A673 (cell line): ENCODE measurements at regions not wholly inside any gene's neighbourhood (a gene's known extent, or its start where the extent isn't known, plus 50 kb on each side); places are given as distances from the start of the nearest gene placed in this dataset.
"Not testable (repeated sequence)": the region's sequence is repeated elsewhere in the genome, so short reads cannot be mapped to it uniquely, and the experiment has no call there.

Source experiments
- BruUV-seq: library from RNA; stranded (reverse); fragments of 400-500 nt; replicated peaks from 2 replicates; lab custom pipeline; 2021; lab: Mats Ljungman, UMichigan
- CTCF ChIA-PET: fragments of 300-600 bp; sonication (Branson Sonifier 250); formaldehyde crosslinking; loops from one replicate; lab custom pipeline; 2022; ENCODE audit warnings: antibody characterized with exemption; lab: Charles Lee
- POLR2A ChIA-PET: fragments of 300-600 bp; sonication (Branson Sonifier 250); formaldehyde crosslinking; loops from one replicate; lab custom pipeline; 2022; ENCODE audit warnings: antibody characterized with exemption; ENCODE audit not compliant: low non-redundant PET; lab: Charles Lee
- DNase-seq: peaks from one replicate; pipeline ENCODE4 v3.0.0-alpha.2; 2015; ENCODE audit warnings: low spot score
- H3K27ac ChIP-seq: fragments of 200-600 bp; sonication (generic); 2 replicates; pipeline ENCODE4 v1.5.1; 2016; ENCODE audit warnings: mixed run types, low read depth, mild to moderate bottlenecking, mixed read lengths, antibody characterized with exemption, low read length; ENCODE audit not compliant: poor library complexity, severe bottlenecking
- H3K27me3 ChIP-seq: fragments of 200-600 bp; sonication (generic); replicated peaks from 2 replicates; pipeline ENCODE4 v1.6.1; 2017; ENCODE audit warnings: mixed run types, low read depth, mild to moderate bottlenecking, mixed read lengths, antibody characterized with exemption, low read length; ENCODE audit not compliant: insufficient read depth, poor library complexity
- H3K36me3 ChIP-seq: fragments of 200-600 bp; sonication (generic); 2 replicates; pipeline ENCODE4 v1.6.1; 2016; ENCODE audit warnings: mixed run types, mild to moderate bottlenecking, mixed read lengths, antibody characterized with exemption, low read length; ENCODE audit not compliant: insufficient read depth, poor library complexity, severe bottlenecking
- H3K4me1 ChIP-seq: fragments of 200-600 bp; sonication (generic); 2 replicates; pipeline ENCODE4 v1.6.1; 2017; ENCODE audit warnings: mixed run types, mild to moderate bottlenecking, mixed read lengths, antibody characterized with exemption, low read length; ENCODE audit not compliant: insufficient read depth, poor library complexity, severe bottlenecking
- H3K4me3 ChIP-seq: fragments of 200-600 bp; sonication (generic); 2 replicates; pipeline ENCODE4 v1.5.1; 2016; ENCODE audit warnings: low read depth, mixed run types, mild to moderate bottlenecking, mixed read lengths, low read length; ENCODE audit not compliant: poor library complexity, severe bottlenecking
- H3K9me3 ChIP-seq: fragments of 200-600 bp; sonication (generic); 2 replicates; pipeline ENCODE4 v1.6.1; 2016; ENCODE audit warnings: mixed run types, low read depth, mild to moderate bottlenecking, mixed read lengths, antibody characterized with exemption, low read length; ENCODE audit not compliant: poor library complexity, severe bottlenecking
- CTCF ChIP-seq: fragments of 300-800, 200-600 bp; sonication (generic); conservative IDR thresholded peaks from 2 replicates; pipeline ENCODE4 v1.5.1; 2017; ENCODE audit warnings: low read depth, mild to moderate bottlenecking, antibody characterized with exemption, low read length, moderate library complexity, mixed read lengths
- EZH2 ChIP-seq: fragments of 200-600 bp; sonication (generic); IDR thresholded peaks from 2 replicates; pipeline ENCODE4 v1.6.1; 2017; ENCODE audit warnings: borderline replicate concordance, low read depth, mild to moderate bottlenecking, mixed read lengths, antibody characterized with exemption, low read length; ENCODE audit not compliant: poor library complexity, severe bottlenecking
- intact Hi-C: fragments of 100-400 bp; cut with micrococcal nuclease; formaldehyde crosslinking; loops from one replicate; pipeline ENCODE4 v1.10.0; 2022; ENCODE audit not compliant: unreplicated experiment

DNA sequence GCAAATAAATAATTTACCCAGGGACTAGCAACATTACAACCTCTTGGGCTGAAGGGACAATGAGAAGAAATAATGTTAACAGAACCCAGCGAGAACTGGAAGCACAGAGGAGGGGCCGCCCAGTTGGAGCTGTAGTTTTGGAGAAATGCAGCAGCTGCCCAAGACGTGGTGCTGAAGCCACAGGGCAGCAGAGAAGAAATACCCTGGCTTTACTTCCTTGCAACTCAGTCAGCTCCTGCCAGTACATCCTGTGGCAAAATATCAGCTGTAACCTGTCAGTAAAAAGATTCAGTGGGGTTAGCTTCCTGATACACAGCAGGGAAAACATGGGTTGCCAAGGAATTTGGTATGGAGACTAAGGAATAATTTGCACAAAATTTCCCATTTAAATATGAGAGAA, 283.6 kb upstream of the USP25 start:
- no peak for DNase-seq
- Histone ChIP-seq H3K27ac (no peak overlapping the region), H3K4me3 (no peak overlapping the region), H3K4me1 (no peaks in the 10 kb centered on the region), H3K27me3 (no peaks in the 10 kb centered on the region), H3K9me3 (no peaks in the 10 kb centered on the region), H3K36me3 (no peaks in the 10 kb centered on the region)
- no TSS peak for BruUV-seq
- POLR2A ChIA-PET, result no interaction called here
- intact Hi-C loops, result no loop called here
- CTCF ChIA-PET, result no interaction called here
- no peak for TF ChIP-seq CTCF

- ChIA-PET POLR2A (no interaction called here), CTCF (no interaction called here)
- Histone ChIP-seq H3K4me3 (no peak overlapping the region), H3K27me3 (no peaks in the 10 kb centered on the region), H3K4me1 (no peaks in the 10 kb centered on the region), H3K27ac (no peak overlapping the region), H3K36me3 (no peaks in the 10 kb centered on the region), H3K9me3 (no peaks in the 10 kb centered on the region)
- intact Hi-C loops, result no loop called here
- DNase-seq, result no peak
- no TSS peak for BruUV-seq
- TF ChIP-seq EZH2, result no peak
- TF ChIP-seq CTCF, result no peak
Measured at GRCh38 chr21:15449556-15449955, 280.2 kb upstream of the USP25 start.

GRCh38 chr21:15453261-15453660, 276.5 kb upstream of the USP25 start:
- Histone ChIP-seq H3K4me3 (no peak overlapping the region), H3K36me3 (no peaks in the 10 kb centered on the region), H3K27me3 (no peaks in the 10 kb centered on the region), H3K4me1 (no peaks in the 10 kb centered on the region), H3K27ac (no peak overlapping the region), H3K9me3 (no peaks in the 10 kb centered on the region)
- no peak for DNase-seq
- POLR2A ChIA-PET, result no interaction called here
- no peak for TF ChIP-seq EZH2
- no peak for TF ChIP-seq CTCF
- no TSS peak for BruUV-seq
- CTCF ChIA-PET, result no interaction called here
- intact Hi-C loops, result no loop called here

- DNase-seq, intact Hi-C loops, H3K27me3 ChIP-seq, H3K9me3 ChIP-seq, CTCF ChIA-PET, H3K4me1 ChIP-seq, H3K4me3 ChIP-seq, H3K36me3 ChIP-seq, BruUV-seq, H3K27ac ChIP-seq, POLR2A ChIA-PET: not testable (repeated sequence)
Measured at GRCh38 chr21:15453785-15454184, 276.0 kb upstream of the USP25 start.

GRCh38 chr21:15454931-15455330, 274.9 kb upstream of the USP25 start:
- H3K27me3 ChIP-seq, H3K9me3 ChIP-seq, H3K4me3 ChIP-seq, BruUV-seq, CTCF ChIA-PET, H3K4me1 ChIP-seq, DNase-seq, POLR2A ChIA-PET, H3K36me3 ChIP-seq, intact Hi-C loops, H3K27ac ChIP-seq: not testable (repeated sequence)
